Panc1 (cell line): ENCODE measurements at regions not wholly inside any gene's neighbourhood (a gene's known extent, or its start where the extent isn't known, plus 50 kb on each side); places are given as distances from the start of the nearest gene placed in this dataset.
"Not testable (repeated sequence)": the region's sequence is repeated elsewhere in the genome, so short reads cannot be mapped to it uniquely, and the experiment has no call there.

ENCODE experiments used
- ATAC-seq: fragments of 200-7000 bp; cut with Tn5 transposase; 2 replicates; pipeline ENCODE4 v1.9.1; 2020; ENCODE audit warnings: mild to moderate bottlenecking, moderate library complexity
- BruUV-seq: library from RNA; stranded (reverse); fragments of 400-500 nt; replicated peaks from 2 replicates; lab custom pipeline; 2021; lab: Mats Ljungman, UMichigan
- CTCF ChIA-PET: fragments of 300-600 bp; sonication (Branson Sonifier 250); formaldehyde crosslinking; loops from one replicate; lab custom pipeline; 2022; ENCODE audit warnings: antibody characterized with exemption; lab: Charles Lee
- POLR2A ChIA-PET: fragments of 300-600 bp; sonication (Branson Sonifier 250); formaldehyde crosslinking; loops from one replicate; lab custom pipeline; 2022; ENCODE audit warnings: antibody characterized with exemption; lab: Charles Lee
- DNase-seq: peaks from one replicate; pipeline ENCODE4 v3.0.0-alpha.2; 2010; ENCODE audit warnings: low read depth, low spot score
- H3K27ac ChIP-seq: 2 replicates; pipeline ENCODE4 v1.5.1; 2011; ENCODE audit warnings: mild to moderate bottlenecking, low read length, inconsistent platforms
- H3K27me3 ChIP-seq: fragments of 200-500 bp; sonication (Bioruptor generic); 2 replicates; pipeline ENCODE4 v1.6.0; 2014; ENCODE audit warnings: low read length, inconsistent platforms; ENCODE audit not compliant: control insufficient read depth, insufficient read depth
- H3K36me3 ChIP-seq: fragments of 200-500 bp; sonication (Bioruptor generic); 2 replicates; pipeline ENCODE4 v1.5.1; 2014; ENCODE audit warnings: inconsistent platforms, mild to moderate bottlenecking, low read length, moderate library complexity; ENCODE audit not compliant: control insufficient read depth, insufficient read depth
- H3K4me1 ChIP-seq: 2 replicates; pipeline ENCODE4 v1.5.1; 2011; ENCODE audit warnings: inconsistent platforms, mild to moderate bottlenecking, low read length, moderate library complexity; ENCODE audit not compliant: control insufficient read depth, insufficient read depth
- H3K4me3 ChIP-seq, 2 experiments: 2 replicates each; pipeline ENCODE4 v1.5.1; 2011 to 2012; ENCODE audit warnings: low read depth in 2 of 2, low read length in 2 of 2, mild to moderate bottlenecking in 2 of 2, inconsistent platforms in 1 of 2, moderate library complexity in 1 of 2
- H3K9me3 ChIP-seq: fragments of 200-500 bp; sonication (Bioruptor generic); 2 replicates; pipeline ENCODE4 v1.5.1; 2014; ENCODE audit warnings: low read depth, mild to moderate bottlenecking, inconsistent platforms, low read length, moderate library complexity; ENCODE audit not compliant: control insufficient read depth, insufficient read depth
- CTCF ChIP-seq: fragments of 450-650 bp; IDR thresholded peaks from 2 replicates; pipeline ENCODE4 v1.5.1; 2017; ENCODE audit warnings: mild to moderate bottlenecking
- POLR2AphosphoS5 ChIP-seq: IDR thresholded peaks from 2 replicates; pipeline ENCODE4 v1.6.1; 2012; ENCODE audit warnings: mild to moderate bottlenecking, low read depth, low read length, moderate library complexity
- REST ChIP-seq, 2 experiments: IDR thresholded peaks; 2 replicates each; pipeline ENCODE4 v1.6.1; 2011 to 2012; ENCODE audit warnings: low read depth in 2 of 2, control low read depth in 1 of 2, low read length in 1 of 2, mild to moderate bottlenecking in 1 of 2, moderate library complexity in 1 of 2; ENCODE audit not compliant: insufficient read depth in 1 of 2
- SIN3A ChIP-seq: IDR thresholded peaks from 2 replicates; pipeline ENCODE4 v1.6.1; 2012; ENCODE audit warnings: low read depth, mild to moderate bottlenecking, low read length, moderate library complexity, borderline replicate concordance; ENCODE audit not compliant: insufficient read depth
- TCF7L2 ChIP-seq: IDR thresholded peaks from 2 replicates; pipeline ENCODE4 v1.6.1; 2011; ENCODE audit warnings: mild to moderate bottlenecking, low read depth, low read length, inconsistent platforms
- in situ Hi-C: cut with HindIII; loops from 2 replicates; pipeline ENCODE4 v1.10.0; 2016; ENCODE audit warnings: low sequenced_read_pairs, low pct_unique_long_range_greater_than_20kb
- intact Hi-C: fragments of 100-400 bp; cut with micrococcal nuclease; formaldehyde crosslinking; loops from one replicate; pipeline ENCODE4 v1.10.0; 2022; ENCODE audit not compliant: unreplicated experiment

GRCh38 chr3:70618151-70618550 lies 305.7 kb upstream of the MDFIC2 start:
- POLR2A ChIA-PET: no interaction called here
- CTCF ChIA-PET: no interaction called here
- H3K27me3 ChIP-seq: no peaks in the 10 kb centered on the region
- intact Hi-C loops: no loop called here
- DNase-seq (no peak), ATAC-seq (no peak)
- no peaks in the 10 kb centered on the region for H3K9me3 ChIP-seq
- in situ Hi-C loops: no loop called here
- H3K27ac ChIP-seq: no peak overlapping the region
- no peaks in the 10 kb centered on the region for H3K4me1 ChIP-seq
- TF ChIP-seq SIN3A: no peak
- no peak for TF ChIP-seq TCF7L2
- TF ChIP-seq CTCF: no peak
- TF ChIP-seq POLR2AphosphoS5: no peak
- TF ChIP-seq REST (IDR thresholded peaks at IDR 0.05; ENCODE audit: insufficient read depth in 1 of 2, low read depth in 2 of 2, low read length in 1 of 2): no peak
- no peak overlapping the region for H3K4me3 ChIP-seq
- BruUV-seq: no TSS peak
- no peaks in the 10 kb centered on the region for H3K36me3 ChIP-seq

GRCh38 chr3:70617349-70617748 lies 304.9 kb upstream of the MDFIC2 start:
- CTCF ChIA-PET, BruUV-seq, H3K27me3 ChIP-seq, intact Hi-C loops, POLR2A ChIA-PET, ATAC-seq, H3K4me1 ChIP-seq, H3K9me3 ChIP-seq, H3K36me3 ChIP-seq, H3K4me3 ChIP-seq, H3K27ac ChIP-seq, in situ Hi-C loops, DNase-seq: not testable (repeated sequence)

- no peak overlapping the region for H3K4me3 ChIP-seq
- POLR2A ChIA-PET: no interaction called here
- DNase-seq (no peak), ATAC-seq (no peak)
- H3K36me3 ChIP-seq: no peaks in the 10 kb centered on the region
- H3K9me3 ChIP-seq: no peaks in the 10 kb centered on the region
- no TSS peak for BruUV-seq
- H3K27ac ChIP-seq: no peak overlapping the region
- in situ Hi-C loops: no loop called here
- TF ChIP-seq REST (IDR thresholded peaks at IDR 0.05; ENCODE audit: insufficient read depth in 1 of 2, low read depth in 2 of 2, low read length in 1 of 2) (no peak), TCF7L2 (no peak), POLR2AphosphoS5 (no peak), CTCF (no peak), SIN3A (no peak)
- no peaks in the 10 kb centered on the region for H3K27me3 ChIP-seq
- CTCF ChIA-PET: no interaction called here
- intact Hi-C loops: no loop called here
- H3K4me1 ChIP-seq: no peaks in the 10 kb centered on the region
These were observed 302.8 kb upstream of the MDFIC2 start for GRCh38 chr3:70615286-70615685.
